ENCODE measurements at regions not wholly inside any gene's neighbourhood (a gene's known extent, or its start where the extent isn't known, plus 50 kb on each side); places are given as distances from the start of the nearest gene placed in this dataset.

DNA sequence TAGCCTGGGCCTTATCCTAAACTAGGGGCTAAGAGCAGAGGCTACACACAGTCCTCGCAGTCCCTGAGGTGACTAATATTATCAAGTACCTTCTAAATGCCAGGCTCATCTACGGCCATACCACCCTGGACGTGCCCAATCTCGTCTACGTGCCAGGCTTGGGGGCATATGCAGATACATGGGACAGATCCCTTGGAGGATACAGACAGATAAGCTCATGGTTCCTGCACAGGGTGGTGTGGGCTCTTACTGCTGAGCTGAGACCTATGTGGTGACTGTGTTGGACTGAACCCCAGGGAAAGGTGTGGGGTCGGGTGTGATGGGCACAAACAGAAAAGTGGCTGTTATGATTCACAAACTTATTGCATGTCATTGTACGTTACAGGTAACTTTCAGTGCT, 268.4 kb upstream of the NEBL start:
- TF ChIP-seq EZH2 (IDR thresholded peaks at IDR 0.05; ENCODE audit: borderline replicate concordance, low read length) = no peak
- TF ChIP-seq, protein P1, sequence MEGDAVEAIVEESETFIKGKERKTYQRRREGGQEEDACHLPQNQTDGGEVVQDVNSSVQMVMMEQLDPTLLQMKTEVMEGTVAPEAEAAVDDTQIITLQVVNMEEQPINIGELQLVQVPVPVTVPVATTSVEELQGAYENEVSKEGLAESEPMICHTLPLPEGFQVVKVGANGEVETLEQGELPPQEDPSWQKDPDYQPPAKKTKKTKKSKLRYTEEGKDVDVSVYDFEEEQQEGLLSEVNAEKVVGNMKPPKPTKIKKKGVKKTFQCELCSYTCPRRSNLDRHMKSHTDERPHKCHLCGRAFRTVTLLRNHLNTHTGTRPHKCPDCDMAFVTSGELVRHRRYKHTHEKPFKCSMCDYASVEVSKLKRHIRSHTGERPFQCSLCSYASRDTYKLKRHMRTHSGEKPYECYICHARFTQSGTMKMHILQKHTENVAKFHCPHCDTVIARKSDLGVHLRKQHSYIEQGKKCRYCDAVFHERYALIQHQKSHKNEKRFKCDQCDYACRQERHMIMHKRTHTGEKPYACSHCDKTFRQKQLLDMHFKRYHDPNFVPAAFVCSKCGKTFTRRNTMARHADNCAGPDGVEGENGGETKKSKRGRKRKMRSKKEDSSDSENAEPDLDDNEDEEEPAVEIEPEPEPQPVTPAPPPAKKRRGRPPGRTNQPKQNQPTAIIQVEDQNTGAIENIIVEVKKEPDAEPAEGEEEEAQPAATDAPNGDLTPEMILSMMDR (conservative IDR thresholded peaks at IDR 0.05 in 1 of 2, IDR thresholded peaks at IDR 0.05 in 1 of 2; ENCODE audit: extremely low read depth in 1 of 2, insufficient read depth in 1 of 2, low read depth in 1 of 2, low read length in 2 of 2) = no peak

Measured in mammary epithelial cell (primary cell).